ENCODE measurements at regions not wholly inside any gene's neighbourhood (a gene's known extent, or its start where the extent isn't known, plus 50 kb on each side); places are given as distances from the start of the nearest gene placed in this dataset.
"Not testable (repeated sequence)": the region's sequence is repeated elsewhere in the genome, so short reads cannot be mapped to it uniquely, and the experiment has no call there.

DNA sequence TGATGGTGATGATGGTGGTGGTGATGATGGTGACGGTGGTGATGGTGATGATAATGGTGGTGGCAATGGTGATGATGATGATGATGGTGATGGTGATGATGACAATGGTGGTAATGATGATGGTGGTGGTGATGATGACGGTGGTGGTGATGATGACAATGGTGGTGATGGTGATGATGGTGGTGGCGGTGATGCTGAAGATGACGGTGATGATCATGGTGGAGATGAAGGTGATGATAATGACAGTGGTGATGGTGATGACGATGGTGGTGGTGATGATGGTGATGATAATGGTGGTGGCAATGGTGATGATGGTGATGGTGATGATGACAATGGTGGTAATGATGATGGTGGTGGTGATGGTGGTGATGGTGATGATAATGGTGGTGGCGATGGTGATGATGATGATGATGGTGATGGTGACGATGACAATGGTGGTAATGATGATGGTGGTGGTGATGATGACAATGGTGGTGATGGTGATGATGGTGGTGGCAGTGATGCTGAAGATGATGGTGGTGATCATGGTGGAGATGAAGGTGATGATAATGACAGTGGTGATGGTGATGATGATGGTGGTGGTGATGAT lies 283.0 kb downstream of the FOXL1 start:
- ATAC-seq; DNase-seq (ENCODE audit: low spot score in 2 of 2); H3K9me3 Mint-ChIP-seq; H3K36me3 Mint-ChIP-seq; H3K27ac Mint-ChIP-seq: not testable (repeated sequence)

DNA sequence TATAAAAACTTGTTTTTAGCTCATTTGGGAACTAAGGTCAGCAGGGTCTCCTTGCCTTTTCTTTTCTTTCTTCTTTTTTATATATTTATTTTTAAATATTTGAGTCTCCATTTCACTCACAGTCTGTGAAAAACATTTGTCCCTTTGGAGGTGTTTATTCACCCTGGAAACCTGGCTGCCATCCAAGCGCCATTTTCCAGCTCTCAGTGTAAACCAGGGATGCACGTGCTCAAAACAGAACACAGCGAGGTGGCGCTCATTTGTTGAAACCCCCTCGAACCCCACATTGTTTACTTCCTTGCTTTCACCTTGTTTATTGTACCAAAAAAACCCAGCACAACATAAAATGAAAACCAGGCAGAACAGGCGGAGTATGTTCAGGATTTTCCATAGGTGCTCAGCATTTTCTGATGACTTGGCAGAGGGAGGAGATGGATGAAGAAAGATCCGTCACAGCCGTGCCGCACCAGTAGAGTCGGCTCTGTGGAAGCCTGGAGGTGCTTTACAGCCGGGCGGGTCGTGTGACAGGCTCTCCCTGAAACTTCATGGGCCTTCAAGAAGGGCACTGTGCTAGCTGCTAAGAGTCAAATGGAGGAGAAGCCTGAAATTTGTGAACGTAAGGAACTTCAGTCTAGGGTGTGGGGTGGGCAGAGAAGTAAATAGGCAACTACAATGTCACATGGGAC lies 284.4 kb downstream of the FOXL1 start:
- Mint-ChIP-seq H3K27ac (no peak overlapping the region), H3K9me3 (no peaks in the 10 kb centered on the region), H3K36me3 (no peaks in the 10 kb centered on the region)
- DNase-seq (ENCODE audit: low spot score in 2 of 2) (no peak), ATAC-seq (no peak)

DNA sequence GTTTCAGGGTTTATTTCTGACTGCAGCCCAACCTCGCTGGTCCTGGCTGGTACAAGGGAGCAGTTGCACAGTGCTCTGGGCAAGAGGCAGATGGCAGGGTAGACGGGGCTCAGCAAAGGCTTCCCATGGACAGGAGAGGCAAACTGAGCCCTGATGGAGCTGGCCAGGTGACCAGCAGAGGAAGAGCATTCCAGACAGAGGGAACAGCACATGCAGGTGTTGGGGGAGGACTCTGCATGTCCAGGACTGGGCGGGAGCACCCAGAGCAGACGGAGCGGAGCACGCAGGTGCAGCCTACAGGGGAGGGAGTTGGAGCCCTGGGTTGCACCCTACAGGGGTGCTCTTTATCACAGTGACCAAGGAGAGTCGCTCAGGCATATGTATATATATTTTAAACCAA lies 285.3 kb downstream of the FOXL1 start:
- H3K27ac Mint-ChIP-seq, result no peak overlapping the region
- no peaks in the 10 kb centered on the region for H3K36me3 Mint-ChIP-seq
- no peaks in the 10 kb centered on the region for H3K9me3 Mint-ChIP-seq
- DNase-seq (ENCODE audit: low spot score in 2 of 2), result no peak
- ATAC-seq, result no peak

DNA sequence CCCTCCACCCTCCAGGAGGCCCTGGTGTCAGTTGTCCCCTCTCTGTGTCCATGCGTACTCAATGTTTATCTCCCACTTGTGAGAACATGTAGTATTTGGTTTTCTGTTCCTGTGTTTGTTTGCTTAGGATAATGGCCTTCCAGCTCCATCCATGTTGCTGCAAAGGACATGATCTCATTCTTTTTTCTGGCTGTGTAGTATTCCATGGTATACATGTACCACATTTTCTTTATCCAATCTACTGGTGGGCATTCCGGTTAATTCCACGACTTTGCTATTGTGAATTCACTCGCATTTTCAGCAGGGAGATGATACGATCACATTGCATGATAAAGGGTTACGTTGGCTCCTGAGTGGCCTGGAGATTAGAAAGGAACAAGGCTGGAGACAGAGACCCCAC lies 286.2 kb downstream of the FOXL1 start:
- H3K27ac Mint-ChIP-seq, result no peak overlapping the region
- DNase-seq (ENCODE audit: low spot score in 2 of 2) (no peak), ATAC-seq (no peak)
- no peaks in the 10 kb centered on the region for H3K9me3 Mint-ChIP-seq
- no peaks in the 10 kb centered on the region for H3K36me3 Mint-ChIP-seq

DNA sequence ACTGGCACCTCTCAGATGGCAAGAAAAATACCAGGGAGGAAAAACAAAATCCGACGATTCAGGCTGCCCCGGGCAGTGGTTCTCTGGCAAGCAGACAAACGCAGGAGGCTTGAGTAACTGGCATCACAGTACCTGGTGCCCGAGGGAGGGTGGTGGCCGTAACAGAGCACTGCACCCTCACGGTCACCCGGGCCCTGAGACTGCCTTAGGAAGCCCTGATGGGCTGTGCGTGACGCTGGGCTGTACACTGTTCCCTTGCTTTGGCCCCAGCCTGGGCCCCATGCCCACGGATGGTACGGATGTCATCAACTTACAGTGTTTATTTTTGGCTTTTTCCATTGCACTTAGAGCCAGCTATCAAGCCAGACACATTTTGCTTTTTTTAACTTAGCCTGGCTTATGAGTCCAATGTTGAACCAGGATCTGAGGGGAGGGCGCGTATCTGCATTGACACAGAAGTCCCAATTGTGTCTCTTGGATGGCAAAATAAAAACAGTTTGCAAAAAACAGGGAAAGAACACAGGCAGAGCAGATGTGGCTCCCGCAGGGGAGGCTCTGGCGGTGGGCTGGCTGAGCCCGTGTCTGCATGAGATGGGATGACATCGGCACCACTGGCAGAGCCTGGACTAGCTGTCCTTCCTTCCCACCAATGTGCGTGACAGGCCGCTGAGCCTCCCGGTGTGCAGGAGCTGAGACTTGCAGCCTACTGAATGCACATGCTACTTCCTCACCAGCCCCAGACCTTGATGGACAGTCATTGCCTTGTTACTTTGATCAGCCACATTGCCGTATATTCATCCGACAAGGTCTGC lies 287.7 kb downstream of the FOXL1 start:
- no peaks in the 10 kb centered on the region for H3K36me3 Mint-ChIP-seq
- H3K27ac Mint-ChIP-seq, result no peak overlapping the region
- H3K9me3 Mint-ChIP-seq, result no peaks in the 10 kb centered on the region
- no peak for ATAC-seq
- DNase-seq (ENCODE audit: low spot score in 2 of 2), result no peak

DNA sequence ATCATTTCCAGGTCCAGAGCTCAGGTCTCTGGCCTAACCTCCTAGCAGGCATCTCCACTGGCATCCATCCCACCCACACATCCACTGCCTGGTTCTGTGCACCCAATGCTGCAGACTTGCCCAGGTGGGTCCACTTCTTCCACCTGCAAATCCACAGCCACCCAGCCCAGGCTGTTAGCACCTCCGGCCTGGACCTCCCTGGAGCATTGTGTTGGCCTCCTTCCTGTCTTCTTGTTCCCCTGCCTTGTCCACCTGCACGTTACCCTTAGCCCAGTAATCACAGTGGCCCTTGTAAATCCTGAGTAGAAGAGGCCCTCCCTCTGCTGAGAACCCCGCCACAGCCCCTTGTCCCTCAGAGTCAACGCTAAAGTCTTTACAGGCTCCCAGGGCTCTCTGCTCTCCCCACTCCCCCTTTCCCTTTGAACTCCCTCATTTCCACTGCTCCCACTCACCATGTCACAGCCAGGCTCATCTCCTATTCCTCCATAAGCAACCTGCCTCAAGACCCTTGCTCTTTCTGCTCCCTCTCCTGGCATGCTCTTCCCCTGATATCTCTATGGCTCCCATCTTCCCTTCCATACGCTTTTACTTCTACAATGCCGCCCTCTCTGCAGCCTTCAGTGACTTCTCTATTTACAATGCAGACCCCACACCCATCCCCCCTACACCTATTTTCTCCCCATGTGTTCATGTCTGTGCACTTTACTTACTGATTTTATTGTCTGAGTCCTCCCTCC lies 288.8 kb downstream of the FOXL1 start:
- H3K27ac Mint-ChIP-seq, result no peak overlapping the region
- DNase-seq (ENCODE audit: low spot score in 2 of 2) (no peak), ATAC-seq (no peak)

DNA sequence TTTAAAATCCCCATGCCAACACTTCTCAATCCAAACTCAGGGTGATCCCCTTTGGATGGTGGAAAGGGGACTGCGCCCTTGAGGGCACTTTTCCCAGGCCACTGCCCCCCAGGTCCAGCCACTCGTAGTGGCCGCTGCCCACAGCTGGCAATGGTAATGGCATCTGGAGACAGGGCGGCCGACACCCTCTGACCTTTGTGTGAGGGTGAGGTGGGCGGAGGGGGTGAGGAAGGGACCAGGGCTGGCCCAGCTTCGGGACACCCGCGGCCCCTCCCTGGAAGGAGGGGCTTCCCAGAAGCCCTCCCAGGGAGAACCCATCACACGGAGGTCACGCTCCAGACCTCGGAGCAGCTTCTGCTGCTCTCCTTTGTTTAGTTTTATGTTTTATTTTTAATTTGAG lies 289.7 kb downstream of the FOXL1 start:
- ATAC-seq, result no peak
- DNase-seq (ENCODE audit: low spot score in 2 of 2), result no peak
- no peak overlapping the region for H3K27ac Mint-ChIP-seq
- H3K36me3 Mint-ChIP-seq, result no peaks in the 10 kb centered on the region
- no peaks in the 10 kb centered on the region for H3K9me3 Mint-ChIP-seq

More for the DNA sequence above, 288.8 kb downstream of the FOXL1 start:
- Mint-ChIP-seq H3K36me3 (no peaks in the 10 kb centered on the region), H3K9me3 (no peaks in the 10 kb centered on the region)

DNA sequence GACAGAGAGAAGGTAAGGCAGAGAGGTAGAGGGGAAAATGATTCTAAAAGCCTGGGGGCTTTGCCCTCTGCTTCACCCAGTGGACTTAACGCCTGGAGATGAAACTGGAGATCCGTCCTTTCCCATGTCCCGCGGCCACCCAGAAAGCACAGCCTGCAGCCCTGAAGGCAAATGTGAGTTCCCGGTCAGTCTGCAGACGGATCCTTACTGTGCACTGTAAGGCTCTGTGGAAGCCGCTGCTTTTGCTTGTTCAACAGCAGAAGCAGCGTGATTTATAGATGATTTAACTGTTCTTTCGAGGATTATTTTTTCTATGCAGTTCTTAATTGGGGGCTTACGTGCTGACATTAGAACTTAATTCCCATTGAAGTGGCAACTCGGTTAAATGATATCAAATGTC lies 290.4 kb downstream of the FOXL1 start:
- ATAC-seq, result no peak
- DNase-seq (ENCODE audit: low spot score in 2 of 2), result no peak
- Mint-ChIP-seq H3K9me3 (no peaks in the 10 kb centered on the region), H3K27ac (no peak overlapping the region), H3K36me3 (no peaks in the 10 kb centered on the region)

DNA sequence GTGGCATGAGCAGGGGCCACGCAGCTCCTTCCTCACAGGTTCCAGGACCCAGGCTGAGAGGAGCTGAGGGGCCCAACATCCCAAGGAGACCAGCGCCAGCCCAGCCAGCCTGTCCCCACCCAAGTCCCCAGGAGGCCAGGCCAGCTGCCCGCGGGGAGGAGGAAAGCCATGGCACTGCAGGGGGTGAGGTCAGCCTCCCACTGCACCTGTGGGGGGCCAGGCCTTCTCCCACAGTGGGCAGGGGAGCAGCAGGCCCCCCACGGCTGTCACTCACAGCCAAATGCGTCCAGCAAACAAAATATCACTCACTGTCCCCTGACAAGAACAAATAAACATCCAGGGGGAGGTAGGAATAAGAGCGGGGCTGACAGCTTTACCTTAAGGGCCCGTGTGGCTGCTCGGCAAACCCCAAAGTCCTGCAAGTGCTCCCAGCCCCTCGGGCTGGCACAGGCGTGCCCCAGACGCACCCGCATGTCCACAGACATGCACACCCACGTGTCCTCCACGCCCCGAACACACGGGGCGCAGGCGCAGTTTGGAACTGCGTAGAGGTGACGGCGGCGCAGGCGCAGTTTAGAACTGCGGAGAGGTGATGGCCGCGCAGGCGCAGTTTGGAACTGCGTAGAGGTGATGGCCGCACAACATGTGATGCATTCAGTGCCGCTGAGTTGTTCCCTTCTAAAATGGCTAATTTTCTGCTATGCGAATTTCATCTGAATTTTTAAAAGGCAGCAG lies 291.1 kb downstream of the FOXL1 start:
- ATAC-seq (no peak), DNase-seq (ENCODE audit: low spot score in 2 of 2) (no peak)
- no peak overlapping the region for H3K27ac Mint-ChIP-seq
- H3K36me3 Mint-ChIP-seq, result no peaks in the 10 kb centered on the region
- no peaks in the 10 kb centered on the region for H3K9me3 Mint-ChIP-seq

DNA sequence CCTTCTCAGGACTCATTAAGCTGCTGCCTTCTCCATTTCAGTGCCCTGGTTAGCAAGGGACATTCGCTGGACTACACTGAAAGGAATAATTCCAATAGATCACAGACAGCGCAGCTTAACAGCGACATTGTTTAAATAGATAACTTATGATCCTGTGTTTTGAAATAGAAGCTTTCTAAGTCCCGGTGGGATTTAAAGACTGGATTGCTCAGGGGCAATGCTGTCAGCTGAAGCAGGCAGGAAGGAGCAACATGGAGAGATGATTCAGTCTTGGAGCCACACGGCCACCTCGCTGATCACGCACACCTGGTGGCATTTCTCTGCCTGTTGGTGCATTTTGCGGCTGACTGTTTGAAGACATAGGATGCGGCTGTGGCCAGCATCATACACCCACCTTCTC lies 292.0 kb downstream of the FOXL1 start:
- Mint-ChIP-seq H3K27ac (no peak overlapping the region), H3K9me3 (no peaks in the 10 kb centered on the region), H3K36me3 (no peaks in the 10 kb centered on the region)
- no peak for ATAC-seq
- no peak for DNase-seq (ENCODE audit: low spot score in 2 of 2)

DNA sequence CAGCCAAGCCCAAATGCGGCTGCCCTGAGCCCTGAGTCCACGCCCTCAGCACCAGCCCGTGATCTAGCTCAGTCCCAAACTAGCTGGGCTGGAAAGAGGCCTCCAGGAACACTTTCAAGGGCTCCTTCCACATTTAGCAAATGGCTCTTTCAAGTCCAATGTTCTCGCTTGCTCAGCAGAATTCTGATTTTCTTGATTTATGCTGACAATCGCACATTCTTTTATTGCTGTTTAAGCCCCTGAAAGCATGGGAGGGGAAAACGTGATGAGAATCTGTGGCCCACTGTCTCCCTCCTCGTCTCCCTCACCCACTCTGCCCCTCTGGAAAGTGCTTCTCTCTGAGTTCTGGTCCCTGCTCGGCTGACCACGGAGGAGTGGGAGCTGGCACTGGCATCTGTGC lies 293.8 kb downstream of the FOXL1 start:
- Mint-ChIP-seq H3K27ac (peak overlapping the region in 1 of 2 donors; percentile 5), H3K36me3 (peaks cover 0 to under 1% of the 10 kb centered on the region in 2 donors), H3K9me3 (no peaks in the 10 kb centered on the region)
- ATAC-seq, result no peak
- DNase-seq (ENCODE audit: low spot score in 2 of 2), result no peak

DNA sequence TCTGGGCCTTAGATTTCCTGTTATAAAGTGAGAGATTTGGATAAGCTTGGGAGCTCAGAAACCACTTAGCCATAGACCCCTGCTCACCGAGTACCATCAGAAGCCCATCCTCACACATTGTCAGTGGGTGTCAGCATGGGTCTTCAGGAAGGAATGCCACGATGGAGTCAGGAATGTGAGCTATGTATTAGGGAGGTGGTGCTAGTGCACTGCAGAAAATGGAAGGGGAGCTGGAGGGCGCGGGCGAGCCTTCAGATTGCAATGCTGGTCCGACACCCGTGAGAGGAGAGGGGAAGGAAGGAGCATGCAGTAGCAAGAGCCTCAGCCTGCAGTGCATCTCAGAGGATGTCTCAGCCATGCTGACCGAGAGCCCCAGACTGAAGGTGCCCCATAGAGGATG lies 294.5 kb downstream of the FOXL1 start:
- Mint-ChIP-seq H3K9me3 (no peaks in the 10 kb centered on the region), H3K36me3 (peaks cover 0 to 8% of the 10 kb centered on the region in 2 donors), H3K27ac (no peak overlapping the region)
- DNase-seq (ENCODE audit: low spot score in 2 of 2), result no peak
- ATAC-seq, result no peak

DNA sequence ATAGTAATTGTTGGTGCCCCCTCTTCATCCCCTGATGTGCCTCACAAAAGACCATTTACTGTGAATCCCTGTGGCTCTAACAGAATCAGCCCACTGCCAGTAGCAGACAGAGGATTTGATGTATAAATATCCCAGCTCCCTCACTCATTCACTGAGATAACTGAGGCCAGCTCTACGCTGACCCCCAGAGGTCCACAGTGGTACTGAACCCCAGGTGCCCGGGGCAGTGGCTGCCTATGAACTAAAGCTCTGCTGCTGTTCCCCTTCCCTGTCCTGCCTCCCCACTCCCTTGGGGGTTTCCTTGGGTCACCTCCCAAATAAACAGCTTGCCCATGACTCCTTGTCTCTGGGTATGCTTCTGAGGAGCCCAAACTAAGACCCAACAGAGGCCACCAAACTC lies 295.8 kb downstream of the FOXL1 start:
- Mint-ChIP-seq H3K9me3 (no peaks in the 10 kb centered on the region), H3K27ac (no peak overlapping the region), H3K36me3 (peaks cover 0 to 11% of the 10 kb centered on the region in 2 donors)
- peak in 1 of 2 donors; percentile 66 for DNase-seq (ENCODE audit: low spot score in 2 of 2)
- peak; percentile 46 to 62 for ATAC-seq

DNA sequence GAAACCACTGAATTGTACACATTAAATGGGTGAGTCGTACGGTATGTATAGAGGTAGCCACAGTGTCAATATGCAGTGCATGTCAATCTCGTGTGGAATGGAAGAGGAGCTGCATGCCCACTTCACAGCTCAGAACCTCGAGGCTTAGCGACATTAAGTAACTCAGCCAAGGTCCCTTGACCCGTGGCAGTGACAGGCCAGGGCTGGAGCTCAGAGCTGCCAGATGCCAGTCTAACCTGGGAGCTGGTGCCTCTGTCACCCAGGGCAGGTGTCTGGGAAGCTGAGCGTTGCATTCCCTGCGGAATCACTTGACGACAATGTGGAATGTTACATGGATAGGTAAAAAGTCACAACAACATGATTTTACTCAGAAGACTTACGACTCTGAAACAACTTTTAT lies 298.1 kb downstream of the FOXL1 start:
- H3K36me3 Mint-ChIP-seq, result peaks cover 0 to 11% of the 10 kb centered on the region in 2 donors
- DNase-seq (ENCODE audit: low spot score in 2 of 2), result no peak
- ATAC-seq, result no peak
- no peak overlapping the region for H3K27ac Mint-ChIP-seq
- H3K9me3 Mint-ChIP-seq, result no peaks in the 10 kb centered on the region

DNA sequence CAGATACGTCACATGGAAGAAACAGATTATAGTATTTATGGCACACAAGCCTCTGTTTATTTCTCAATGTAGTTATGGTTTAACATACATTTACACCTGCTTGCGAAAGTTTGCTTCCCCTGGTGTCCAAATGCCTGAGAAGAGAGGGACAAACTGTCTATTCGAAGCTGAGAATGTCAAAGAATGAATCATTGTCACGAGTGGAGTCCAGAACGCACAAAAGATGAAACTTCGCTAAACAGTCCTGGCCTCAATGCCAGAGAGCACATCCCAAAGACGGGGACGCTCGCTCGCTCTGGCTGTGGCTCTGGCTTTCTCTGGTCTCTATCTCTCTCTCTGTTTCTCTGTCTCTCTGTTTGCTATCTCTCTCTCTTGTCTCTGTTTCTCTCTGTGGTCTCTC lies 298.8 kb downstream of the FOXL1 start:
- DNase-seq (ENCODE audit: low spot score in 2 of 2) (no peak), ATAC-seq (no peak)
- Mint-ChIP-seq H3K36me3 (peaks cover 0 to 11% of the 10 kb centered on the region in 2 donors), H3K9me3 (no peaks in the 10 kb centered on the region), H3K27ac (peak overlapping the region in 1 of 2 donors; percentile 10)

DNA sequence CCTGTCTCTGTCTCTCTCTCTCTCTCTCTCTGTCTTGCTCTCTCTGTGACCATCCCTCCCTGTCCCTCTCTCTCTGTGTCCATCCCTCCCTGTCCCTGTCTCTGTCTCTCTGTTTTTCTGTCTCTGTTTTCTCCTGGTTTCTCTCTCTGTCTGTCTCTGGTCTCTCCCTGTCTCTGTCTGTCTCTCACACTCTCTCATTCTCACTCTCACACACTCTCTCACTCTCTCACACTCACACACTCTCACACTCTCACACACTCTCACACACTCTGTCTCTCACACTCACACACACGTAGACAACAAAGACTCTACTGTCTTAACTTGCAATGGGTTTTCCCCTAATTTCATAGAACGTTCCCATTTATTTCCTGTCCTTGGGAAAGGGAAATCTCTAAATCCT lies 299.5 kb downstream of the FOXL1 start:
- Mint-ChIP-seq H3K27ac (no peak overlapping the region), H3K36me3 (peaks cover 0 to 11% of the 10 kb centered on the region in 2 donors), H3K9me3 (no peaks in the 10 kb centered on the region)
- no peak for ATAC-seq
- no peak for DNase-seq (ENCODE audit: low spot score in 2 of 2)

All from activated naive CD4-positive, alpha-beta T cell treated with anti-CD3 and anti-CD28 coated beads, Interleukin-2, amount 50 U/mL, for 72 hours (primary cell).